Esophagus squamous epithelium (tissue), 5 donors: ENCODE measurements at regions not wholly inside any gene's neighbourhood (a gene's known extent, or its start where the extent isn't known, plus 50 kb on each side); places are given as distances from the start of the nearest gene placed in this dataset.

Source experiments
- DNase-seq: peaks from one replicate; lab custom pipeline; 2025; lab: John Stamatoyannopoulos, UW
- H3K27ac ChIP-seq, 4 donors: fragments of 200-600 bp; sonication (generic); one replicate each; pipeline ENCODE4 v1.5.1; 2016 to 2019; ENCODE audit warnings: mild to moderate bottlenecking in 1 of 4
- H3K27me3 ChIP-seq, 4 donors: fragments of 200-600 bp; sonication (generic); 1 replicate in 3 of 4; 2 replicates in 1 of 4; pipeline versions ENCODE4 v1.5.1 to v1.6.0; 2017 to 2021; ENCODE audit warnings: antibody characterized with exemption in 1 of 4
- H3K36me3 ChIP-seq, 3 donors: fragments of 200-600 bp; sonication (generic); one replicate each; pipeline ENCODE4 v1.5.1; 2016 to 2019
- H3K4me1 ChIP-seq, 3 donors: fragments of 200-600 bp; sonication (generic); one replicate each; pipeline ENCODE4 v1.5.1; 2017 to 2019
- H3K4me3 ChIP-seq, 4 donors: fragments of 200-600 bp; sonication (generic); 1 replicate in 3 of 4; 2 replicates in 1 of 4; pipeline ENCODE4 v1.5.1; 2016 to 2019; ENCODE audit warnings: mild to moderate bottlenecking in 2 of 4, moderate library complexity in 1 of 4
- H3K9me3 ChIP-seq, 3 donors: fragments of 200-600 bp; sonication (generic); one replicate each; pipeline ENCODE4 v1.5.1; 2016 to 2019
- CTCF ChIP-seq, 6 experiments: fragments of 450-650 bp in 4 of 6; fragments of 200-600 bp in 2 of 6; sonication (generic) in 2 of 6; IDR thresholded peaks; one replicate each; pipeline ENCODE4 v1.5.1; 2016 to 2019; ENCODE audit warnings: antibody characterized with exemption in 6 of 6, mild to moderate bottlenecking in 4 of 6, moderate library complexity in 4 of 6
- POLR2A ChIP-seq, 4 donors: fragments of 450-650 bp; IDR thresholded peaks; one replicate each; pipeline ENCODE4 v1.6.1; 2017; ENCODE audit warnings: antibody characterized with exemption in 4 of 4, mild to moderate bottlenecking in 4 of 4, moderate library complexity in 3 of 4
- WGBS, 2 donors: methylation state at CpG; one replicate each; pipeline ENCODE4 v1.1.5; 2018; 5-methylcytosine and 5-hydroxymethylcytosine counted together
- intact Hi-C: fragments of 100-400 bp; cut with DNase I; formaldehyde crosslinking; loops from one replicate; pipeline ENCODE4 v1.15.0; 2022
- donor health status: DM: yes; HTN: yes; CAD: no.

DNA sequence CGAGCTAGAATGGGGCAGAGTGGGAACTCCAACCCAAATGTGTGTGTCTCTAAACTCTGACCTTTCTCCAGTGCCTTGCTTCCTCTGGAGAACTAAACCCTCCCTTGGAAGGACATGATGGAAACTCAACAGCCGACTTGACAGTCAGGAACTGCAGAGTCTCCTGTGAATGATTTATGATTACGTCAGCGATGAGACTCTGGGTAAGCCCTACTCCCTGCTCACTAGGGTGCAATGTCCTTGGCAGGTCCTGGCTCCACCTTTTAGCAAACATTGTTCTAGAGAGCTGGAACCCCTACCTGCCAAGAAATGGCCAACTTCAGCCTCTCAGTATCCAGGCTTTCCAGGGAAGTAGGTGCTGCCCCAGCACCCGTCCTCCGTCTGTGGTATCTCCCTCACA lies 96.1 kb upstream of the CD82 start:
- Histone ChIP-seq H3K4me1 (no peaks in the 10 kb centered on the region), H3K27ac (no peak overlapping the region), H3K27me3 (peaks cover 0 to 28% (median 0%) of the 10 kb centered on the region in 4 donors), H3K9me3 (no peaks in the 10 kb centered on the region), H3K36me3 (no peaks in the 10 kb centered on the region), H3K4me3 (no peak overlapping the region)
- no peak for DNase-seq
- WGBS, 2 donors: 45 to 64% methylated on average over 4 of the region's 6 CpGs
- intact Hi-C loops: no loop called here
- TF ChIP-seq POLR2A (IDR thresholded peaks at IDR 0.05) (no peak), CTCF (IDR thresholded peaks at IDR 0.05) (no peak)

DNA sequence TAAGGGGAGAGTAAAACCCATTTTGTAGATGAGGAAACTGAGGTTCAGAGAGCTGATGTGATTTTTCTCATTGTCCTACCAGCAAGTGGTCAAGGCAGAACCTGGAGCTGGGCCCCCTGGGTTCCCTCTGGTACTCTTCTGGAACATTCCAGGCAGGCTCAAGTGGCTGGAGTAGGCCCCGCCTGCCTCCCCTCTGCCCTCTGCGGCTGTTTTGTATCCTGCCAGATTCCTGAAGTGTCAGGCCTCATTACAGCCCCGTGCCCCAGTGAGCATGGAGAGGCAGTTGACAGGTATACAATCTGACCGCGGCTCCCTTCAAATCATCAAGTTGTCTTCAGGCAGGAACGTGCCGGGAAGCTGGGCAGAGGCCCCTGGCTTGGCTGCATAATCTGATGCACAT lies 94.6 kb upstream of the CD82 start:
- H3K4me3 ChIP-seq: no peak overlapping the region
- intact Hi-C loops: no loop called here
- no peak overlapping the region for H3K27ac ChIP-seq
- DNase-seq: no peak
- WGBS, 2 donors: 66 to 68% methylated on average over 6 to 7 of the region's 7 CpGs
- TF ChIP-seq POLR2A (IDR thresholded peaks at IDR 0.05): no peak
- TF ChIP-seq CTCF (IDR thresholded peaks at IDR 0.05): no peak
- no peaks in the 10 kb centered on the region for H3K9me3 ChIP-seq
- H3K4me1 ChIP-seq: no peaks in the 10 kb centered on the region
- peaks cover 0 to 41% (median 0%) of the 10 kb centered on the region in 4 donors for H3K27me3 ChIP-seq
- no peaks in the 10 kb centered on the region for H3K36me3 ChIP-seq

DNA sequence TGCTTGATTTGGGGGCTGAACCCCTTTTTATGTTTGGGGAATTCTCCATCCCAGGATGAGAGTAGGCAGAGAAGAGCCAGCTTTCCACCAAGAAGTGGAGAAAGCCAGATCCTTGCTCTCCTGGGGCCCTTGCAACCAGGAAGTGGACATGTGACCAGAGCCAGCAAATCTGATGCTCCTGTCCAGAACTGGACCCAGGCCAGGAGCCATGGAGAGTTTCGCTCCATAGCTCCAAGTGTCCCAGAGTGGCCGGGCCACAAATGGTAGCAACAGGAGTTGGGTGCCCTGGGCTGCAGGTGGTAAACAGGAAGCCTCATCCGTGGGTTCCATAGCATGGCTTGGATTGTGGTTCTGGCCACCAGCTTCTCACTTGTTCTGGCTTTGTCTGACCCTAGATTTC lies 93.9 kb upstream of the CD82 start:
- peaks cover 0 to 47% (median 0%) of the 10 kb centered on the region in 4 donors for H3K27me3 ChIP-seq
- WGBS, 2 donors: 57% methylated on average over 3 of the region's 3 CpGs; no CpG with 5 or more reads in 1 of the 2 donors
- no peak overlapping the region for H3K4me3 ChIP-seq
- no peak for TF ChIP-seq CTCF (IDR thresholded peaks at IDR 0.05)
- TF ChIP-seq POLR2A (IDR thresholded peaks at IDR 0.05): no peak
- no peaks in the 10 kb centered on the region for H3K36me3 ChIP-seq
- H3K9me3 ChIP-seq: no peaks in the 10 kb centered on the region
- no peak for DNase-seq
- no peaks in the 10 kb centered on the region for H3K4me1 ChIP-seq
- intact Hi-C loops: no loop called here
- no peak overlapping the region for H3K27ac ChIP-seq

DNA sequence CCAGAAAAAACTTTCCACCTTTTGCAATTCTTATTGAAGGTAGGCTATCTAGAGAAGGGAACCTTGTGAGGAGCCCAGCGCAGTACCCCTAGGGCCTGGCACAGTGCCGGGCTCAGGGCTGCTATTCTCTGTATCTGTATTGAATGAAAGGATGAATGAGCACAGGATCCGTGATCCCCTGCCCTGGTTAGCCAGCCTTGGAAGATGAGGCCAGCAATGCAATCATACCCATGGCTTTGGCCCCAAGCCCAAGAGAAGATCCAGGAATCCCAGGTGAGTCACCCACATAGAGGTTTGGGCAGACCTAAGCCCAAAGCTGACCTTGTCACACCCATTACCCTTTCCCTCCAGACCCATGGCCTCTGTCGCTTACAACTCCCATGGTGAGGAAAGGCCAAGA lies 92.5 kb upstream of the CD82 start:
- Histone ChIP-seq H3K27me3 (peaks cover 0 to 36% (median 0%) of the 10 kb centered on the region in 4 donors), H3K4me1 (no peaks in the 10 kb centered on the region), H3K4me3 (no peak overlapping the region), H3K36me3 (no peaks in the 10 kb centered on the region), H3K27ac (no peak overlapping the region), H3K9me3 (no peaks in the 10 kb centered on the region)
- DNase-seq: no peak
- 46 to 75% methylated on average over 2 to 4 of the region's 4 CpGs for WGBS, 2 donors
- intact Hi-C loops: no loop called here
- TF ChIP-seq CTCF (IDR thresholded peaks at IDR 0.05): no peak
- TF ChIP-seq POLR2A (IDR thresholded peaks at IDR 0.05): no peak

DNA sequence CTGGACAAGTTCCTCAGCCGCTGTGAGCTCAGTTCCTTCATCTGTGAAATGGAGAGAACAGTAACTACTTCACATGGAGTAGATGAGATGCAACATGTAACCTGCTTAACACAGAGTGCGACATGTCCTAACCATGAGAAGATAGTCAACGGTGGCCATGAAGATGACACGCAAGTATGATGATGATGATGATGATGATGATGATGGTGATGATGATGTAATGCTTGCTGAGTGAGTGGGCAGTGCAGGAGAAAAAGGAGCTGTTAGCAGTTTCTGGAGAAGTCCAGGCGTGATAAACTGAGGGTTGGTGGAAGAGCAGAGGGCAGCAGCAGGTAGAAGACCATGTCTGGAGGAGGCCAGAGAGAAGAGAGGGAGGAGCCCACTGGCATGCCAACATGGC lies 90.8 kb upstream of the CD82 start:
- H3K36me3 ChIP-seq: no peaks in the 10 kb centered on the region
- 80 to 94% methylated on average over 5 of the region's 5 CpGs for WGBS, 2 donors
- DNase-seq: no peak
- H3K27me3 ChIP-seq: peaks cover 0 to 32% (median 0%) of the 10 kb centered on the region in 4 donors
- intact Hi-C loops: no loop called here
- no peaks in the 10 kb centered on the region for H3K4me1 ChIP-seq
- no peak overlapping the region for H3K4me3 ChIP-seq
- no peaks in the 10 kb centered on the region for H3K9me3 ChIP-seq
- TF ChIP-seq CTCF (IDR thresholded peaks at IDR 0.05): no peak
- no peak for TF ChIP-seq POLR2A (IDR thresholded peaks at IDR 0.05)
- H3K27ac ChIP-seq: no peak overlapping the region
